HCT116 (cell line): ENCODE measurements at regions not wholly inside any gene's neighbourhood (a gene's known extent, or its start where the extent isn't known, plus 50 kb on each side); places are given as distances from the start of the nearest gene placed in this dataset.
"Not testable (repeated sequence)": the region's sequence is repeated elsewhere in the genome, so short reads cannot be mapped to it uniquely, and the experiment has no call there.

ENCODE experiments used
- ATAC-seq: fragments of 200-7000 bp; cut with Tn5 transposase; 2 replicates; pipeline ENCODE4 v1.9.1; 2020; ENCODE audit warnings: mild to moderate bottlenecking, moderate library complexity
- BruUV-seq: library from RNA; stranded (reverse); fragments of 400-500 nt; replicated peaks from 2 replicates; lab custom pipeline; 2021; lab: Mats Ljungman, UMichigan
- CTCF ChIA-PET: fragments of 300-600 bp; sonication (Branson Sonifier 250); formaldehyde crosslinking; loops from one replicate; lab custom pipeline; 2021; ENCODE audit warnings: antibody characterized with exemption; lab: Charles Lee
- POLR2A ChIA-PET: fragments of 300-600, 350-600 bp; sonication (Branson Sonifier 250); formaldehyde crosslinking; loops from one replicate; lab custom pipeline; 2021; ENCODE audit warnings: antibody characterized with exemption; lab: Charles Lee
- RAD21 ChIA-PET, 2 experiments: fragments of 300-600 bp; sonication (Branson Sonifier 250); formaldehyde crosslinking; loops; one replicate each; lab custom pipeline; 2023; ENCODE audit warnings: low total read pairs in 2 of 2; ENCODE audit not compliant: uncharacterized antibody in 2 of 2, unreplicated experiment in 2 of 2, low non-redundant PET in 1 of 2; lab: Charles Lee
- DNase-seq: peaks from one replicate; pipeline ENCODE4 v3.0.0-alpha.2; 2010; ENCODE audit warnings: low read depth, low spot score
- H2AFZ ChIP-seq: fragments of 200-600 bp; shearing (Covaris generic), sonication (generic); 2 replicates; pipeline ENCODE4 v1.6.1; 2017; ENCODE audit warnings: low read depth, mixed run types, mixed read lengths, antibody characterized with exemption, low read length; ENCODE audit not compliant: poor library complexity, severe bottlenecking
- H3K27ac ChIP-seq: 2 replicates; pipeline ENCODE4 v1.5.1; 2012; ENCODE audit warnings: low read depth, low read length
- H3K27me3 ChIP-seq: fragments of 200-600 bp; sonication (generic); 2 replicates; pipeline ENCODE4 v1.6.1; 2016; ENCODE audit warnings: mixed run types, low read length, mixed read lengths; ENCODE audit not compliant: insufficient read depth
- H3K36me3 ChIP-seq, 2 experiments: fragments of 200-500 bp in 1 of 2; fragments of 200-600 bp in 1 of 2; sonication (Bioruptor generic) in 1 of 2; sonication (generic) in 1 of 2; 2 replicates each; pipeline versions ENCODE4 v1.5.1 to v1.6.1; 2014 to 2016; ENCODE audit warnings: low read length in 2 of 2, inconsistent platforms in 1 of 2, mixed read lengths in 1 of 2, mixed run types in 1 of 2; ENCODE audit not compliant: insufficient read depth in 2 of 2, control insufficient read depth in 1 of 2
- H3K4me1 ChIP-seq, 2 experiments: fragments of 200-600 bp in 1 of 2; sonication (generic) in 1 of 2; 2 replicates each; pipeline versions ENCODE4 v1.5.1 to v1.6.1; 2012 to 2017; ENCODE audit warnings: low read length in 2 of 2, inconsistent platforms in 1 of 2, mild to moderate bottlenecking in 1 of 2, mixed read lengths in 1 of 2, mixed run types in 1 of 2, moderate library complexity in 1 of 2; ENCODE audit not compliant: insufficient read depth in 2 of 2, control insufficient read depth in 1 of 2
- H3K4me2 ChIP-seq: fragments of 200-600 bp; sonication (generic); 2 replicates; pipeline ENCODE4 v1.6.1; 2017; ENCODE audit warnings: mixed run types, low read length, mixed read lengths
- H3K4me3 ChIP-seq, 2 experiments: fragments of 200-600 bp in 1 of 2; sonication (generic) in 1 of 2; replicated peaks in 1 of 2; 2 replicates each; pipeline ENCODE4 v1.5.1; 2011 to 2016; ENCODE audit warnings: low read length in 2 of 2, control low read depth in 1 of 2, low read depth in 1 of 2, mild to moderate bottlenecking in 1 of 2, mixed read lengths in 1 of 2, mixed run types in 1 of 2
- H3K79me2 ChIP-seq: fragments of 200-600 bp; sonication (generic); 2 replicates; pipeline ENCODE4 v1.6.1; 2017; ENCODE audit warnings: mild to moderate bottlenecking, mixed run types, low read length, moderate library complexity, mixed read lengths; ENCODE audit not compliant: insufficient read depth
- H3K9ac ChIP-seq: fragments of 200-600 bp; sonication (generic); 2 replicates; pipeline ENCODE4 v1.6.1; 2016; ENCODE audit warnings: low read length, mixed read lengths
- H3K9me2 ChIP-seq: fragments of 200-600 bp; sonication (generic), shearing (Covaris generic); 2 replicates; pipeline ENCODE4 v1.6.1; 2017; ENCODE audit warnings: mixed run types, mild to moderate bottlenecking, moderate library complexity; ENCODE audit not compliant: insufficient read depth
- H3K9me3 ChIP-seq, 2 experiments: fragments of 200-500 bp in 1 of 2; fragments of 200-600 bp in 1 of 2; sonication (Bioruptor generic) in 1 of 2; sonication (generic) in 1 of 2; 2 replicates each; pipeline ENCODE4 v1.6.1; 2014 to 2017; ENCODE audit warnings: low read length in 2 of 2, mixed read lengths in 2 of 2, inconsistent platforms in 1 of 2, low read depth in 1 of 2, mild to moderate bottlenecking in 1 of 2, mixed run types in 1 of 2, moderate library complexity in 1 of 2; ENCODE audit not compliant: control insufficient read depth in 1 of 2, insufficient read depth in 1 of 2
- H4K20me1 ChIP-seq: fragments of 200-600 bp; sonication (generic), shearing (Covaris generic); 2 replicates; pipeline ENCODE4 v1.6.1; 2017; ENCODE audit warnings: mixed run types, mild to moderate bottlenecking, moderate library complexity; ENCODE audit not compliant: insufficient read depth
- POLR2AphosphoS5 ChIP-seq: IDR thresholded peaks from 2 replicates; pipeline ENCODE4 v1.6.1; 2011; ENCODE audit warnings: mild to moderate bottlenecking, low read depth, low read length, moderate library complexity
- RAD21 ChIP-seq: IDR thresholded peaks from 2 replicates; pipeline ENCODE4 v1.6.1; 2012; ENCODE audit warnings: low read depth, mild to moderate bottlenecking
- intact Hi-C: fragments of 100-400 bp; cut with micrococcal nuclease; formaldehyde crosslinking; loops from 2 replicates; pipeline ENCODE4 v1.10.0; 2022

GRCh38 chr22:11325767-11326166 lies 4202.2 kb upstream of the OR11H1 start (continued):
- TF ChIP-seq RAD21 (no peak), POLR2AphosphoS5 (no peak)

DNA sequence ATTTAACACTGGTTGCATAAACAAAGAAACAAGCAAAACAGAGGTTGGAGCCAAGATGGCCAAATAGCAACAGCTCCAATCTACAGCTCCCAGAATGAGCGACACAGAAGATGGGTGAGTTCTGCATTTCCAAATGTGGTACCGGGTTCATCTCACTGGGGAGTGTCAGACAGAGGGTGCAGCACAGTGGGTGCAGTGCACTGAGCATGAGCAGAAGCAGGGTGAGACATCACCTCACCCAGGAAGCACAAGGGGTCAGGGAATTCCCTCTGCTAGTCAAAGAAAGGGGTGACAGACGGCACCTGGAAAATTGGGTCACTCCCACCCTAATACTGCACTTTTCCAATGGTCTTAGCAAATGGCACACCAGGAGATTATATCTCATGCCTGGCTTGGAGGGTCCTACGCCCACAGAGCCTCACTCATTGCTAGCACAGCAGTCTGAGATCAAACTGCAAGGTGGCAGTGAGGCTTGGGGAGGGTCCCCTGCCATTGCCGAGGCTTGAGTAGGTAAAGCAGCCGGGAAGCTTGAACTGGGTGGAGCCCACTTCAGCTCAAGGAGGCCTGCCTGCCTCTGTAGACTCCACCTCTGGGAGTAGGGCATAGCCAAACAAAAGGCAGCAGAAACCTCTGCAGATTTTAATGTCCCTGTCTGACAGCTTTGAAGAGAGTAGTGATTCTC lies 4186.5 kb upstream of the OR11H1 start:
- RAD21 ChIA-PET, H2AFZ ChIP-seq, H3K9ac ChIP-seq, H3K27ac ChIP-seq, ATAC-seq, DNase-seq, CTCF ChIA-PET, H3K4me2 ChIP-seq, H3K36me3 ChIP-seq, H3K9me2 ChIP-seq, H3K4me1 ChIP-seq, intact Hi-C loops, POLR2A ChIA-PET, H3K79me2 ChIP-seq, H4K20me1 ChIP-seq, H3K9me3 ChIP-seq, H3K4me3 ChIP-seq, H3K27me3 ChIP-seq, BruUV-seq: not testable (repeated sequence)

- DNase-seq, H3K27ac ChIP-seq, H3K36me3 ChIP-seq, ATAC-seq, H3K9me2 ChIP-seq, H3K4me2 ChIP-seq, H3K9ac ChIP-seq, BruUV-seq, H3K27me3 ChIP-seq, H3K4me1 ChIP-seq, H2AFZ ChIP-seq, intact Hi-C loops, H4K20me1 ChIP-seq, H3K9me3 ChIP-seq, CTCF ChIA-PET, RAD21 ChIA-PET, H3K79me2 ChIP-seq, H3K4me3 ChIP-seq, POLR2A ChIA-PET: not testable (repeated sequence)
Measured at GRCh38 chr22:11351181-11351580, 4176.8 kb upstream of the OR11H1 start.

DNA sequence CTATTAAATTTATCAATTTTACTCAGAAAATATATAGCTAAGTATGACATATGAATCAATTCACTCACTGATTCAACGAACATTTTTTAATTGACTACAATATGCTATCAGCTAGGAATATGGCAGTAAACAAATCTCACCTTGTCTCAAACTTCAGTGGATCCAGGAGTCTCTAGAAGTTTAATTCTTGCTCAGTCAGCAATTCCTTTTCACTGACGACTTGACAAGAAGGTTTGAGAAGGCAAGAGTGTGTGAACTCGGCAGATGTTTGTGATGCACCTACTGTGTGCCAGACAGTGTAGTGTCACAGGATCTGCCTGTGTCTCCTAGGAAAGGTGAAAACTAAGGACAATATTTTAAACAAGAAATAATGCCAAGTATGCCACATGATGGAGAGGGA lies 4175.7 kb upstream of the OR11H1 start:
- H3K36me3 ChIP-seq, H3K4me3 ChIP-seq, POLR2A ChIA-PET, H3K4me1 ChIP-seq, H2AFZ ChIP-seq, H4K20me1 ChIP-seq, ATAC-seq, CTCF ChIA-PET, DNase-seq, H3K27ac ChIP-seq, H3K9me2 ChIP-seq, intact Hi-C loops, H3K9ac ChIP-seq, BruUV-seq, RAD21 ChIA-PET, H3K9me3 ChIP-seq, H3K27me3 ChIP-seq, H3K4me2 ChIP-seq, H3K79me2 ChIP-seq: not testable (repeated sequence)
